Thyroid gland (tissue), 4 donors: ENCODE measurements at regions not wholly inside any gene's neighbourhood (a gene's known extent, or its start where the extent isn't known, plus 50 kb on each side); places are given as distances from the start of the nearest gene placed in this dataset.

ENCODE experiments used
- CTCF ChIP-seq, 6 experiments: fragments of 200-600 bp in 3 of 6; fragments of 450-650 bp in 3 of 6; sonication (generic) in 3 of 6; IDR thresholded peaks; one replicate each; pipeline ENCODE4 v1.5.1; 2016 to 2019; ENCODE audit warnings: antibody characterized with exemption in 6 of 6, mild to moderate bottlenecking in 2 of 6, inconsistent platforms in 1 of 6, moderate library complexity in 1 of 6
- POLR2A ChIP-seq, 2 donors: fragments of 450-650 bp; IDR thresholded peaks; one replicate each; pipeline ENCODE4 v1.6.1; 2017; ENCODE audit warnings: antibody characterized with exemption in 2 of 2, mild to moderate bottlenecking in 2 of 2, moderate library complexity in 1 of 2

GRCh38 chr7:120201290-120201689 lies 71.7 kb upstream of the KCND2 start:
- TF ChIP-seq CTCF (IDR thresholded peaks at IDR 0.05) (no peak), POLR2A (IDR thresholded peaks at IDR 0.05) (no peak)
